LNCAP (cell line): ENCODE measurements at regions not wholly inside any gene's neighbourhood (a gene's known extent, or its start where the extent isn't known, plus 50 kb on each side); places are given as distances from the start of the nearest gene placed in this dataset.

Experiments
- CTCF ChIP-seq: fragments of 450-650 bp; IDR thresholded peaks from 2 replicates; pipeline ENCODE4 v1.5.1; 2017; ENCODE audit warnings: mild to moderate bottlenecking

DNA sequence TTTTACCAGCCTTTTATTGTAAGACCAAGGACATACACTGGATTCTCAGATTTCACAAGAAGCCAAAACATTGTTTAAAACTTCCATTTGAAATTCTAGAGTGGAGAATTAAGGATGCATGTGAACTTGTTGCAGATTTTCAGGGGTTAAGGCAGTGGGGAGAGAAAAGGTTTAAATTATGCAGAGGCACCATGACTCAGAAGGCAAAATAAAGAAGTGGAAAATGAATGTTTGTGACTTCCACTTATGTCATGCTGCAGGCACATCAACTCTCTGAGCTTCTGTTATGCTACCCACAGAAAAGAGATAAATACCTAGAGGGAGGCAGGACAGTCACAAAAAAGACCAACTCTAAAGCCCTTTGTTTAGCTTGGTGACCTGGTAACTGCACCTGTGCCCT, 84.4 kb upstream of the BET1 start:
- no peak for TF ChIP-seq CTCF

DNA sequence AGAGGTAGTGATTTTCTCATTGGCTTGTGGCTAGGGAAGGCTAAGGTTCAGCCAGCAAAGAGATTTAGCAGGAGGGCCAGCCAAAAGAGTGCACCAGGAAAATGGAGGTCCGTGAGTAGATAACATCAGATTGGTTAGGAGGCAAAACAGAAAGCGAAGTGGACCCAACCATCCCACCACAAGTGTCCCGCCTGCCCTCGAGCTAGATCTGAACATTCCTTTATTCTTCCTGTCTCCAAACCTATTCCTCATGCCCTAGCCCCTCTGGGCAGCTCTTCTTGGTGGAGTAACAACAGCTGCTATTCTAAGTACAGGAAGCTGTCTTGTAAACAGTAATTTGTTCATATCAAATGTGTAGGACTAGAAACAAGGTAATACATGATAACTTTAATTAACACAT, 85.7 kb upstream of the BET1 start:
- no peak for TF ChIP-seq CTCF

- no peak for TF ChIP-seq CTCF
Measured at GRCh38 chr7:94092980-94093379, 88.8 kb upstream of the BET1 start.

DNA sequence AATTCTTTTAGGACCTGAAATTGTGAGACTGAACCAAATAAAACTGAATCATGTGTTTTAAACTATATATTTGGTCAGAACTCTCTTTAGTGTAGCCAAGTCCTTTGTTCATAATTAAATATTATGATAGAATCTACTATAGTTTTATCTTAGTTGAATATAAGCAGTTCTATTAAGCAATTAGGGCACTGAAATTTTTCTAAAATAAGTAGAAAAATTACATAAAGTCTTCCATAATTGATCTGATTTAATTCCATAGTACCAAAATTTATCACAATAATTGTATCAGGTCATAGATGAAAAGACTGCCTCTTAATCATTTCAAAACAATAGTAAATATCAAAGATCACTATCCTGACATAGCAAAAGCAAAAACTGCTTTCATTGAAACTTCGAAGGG, 90.1 kb upstream of the BET1 start:
- TF ChIP-seq CTCF, result no peak

GRCh38 chr7:94095316-94096009, 91.3 kb upstream of the BET1 start:
- TF ChIP-seq CTCF, result no peak

GRCh38 chr7:94099679-94100078, 95.5 kb upstream of the BET1 start:
- no peak for TF ChIP-seq CTCF

DNA sequence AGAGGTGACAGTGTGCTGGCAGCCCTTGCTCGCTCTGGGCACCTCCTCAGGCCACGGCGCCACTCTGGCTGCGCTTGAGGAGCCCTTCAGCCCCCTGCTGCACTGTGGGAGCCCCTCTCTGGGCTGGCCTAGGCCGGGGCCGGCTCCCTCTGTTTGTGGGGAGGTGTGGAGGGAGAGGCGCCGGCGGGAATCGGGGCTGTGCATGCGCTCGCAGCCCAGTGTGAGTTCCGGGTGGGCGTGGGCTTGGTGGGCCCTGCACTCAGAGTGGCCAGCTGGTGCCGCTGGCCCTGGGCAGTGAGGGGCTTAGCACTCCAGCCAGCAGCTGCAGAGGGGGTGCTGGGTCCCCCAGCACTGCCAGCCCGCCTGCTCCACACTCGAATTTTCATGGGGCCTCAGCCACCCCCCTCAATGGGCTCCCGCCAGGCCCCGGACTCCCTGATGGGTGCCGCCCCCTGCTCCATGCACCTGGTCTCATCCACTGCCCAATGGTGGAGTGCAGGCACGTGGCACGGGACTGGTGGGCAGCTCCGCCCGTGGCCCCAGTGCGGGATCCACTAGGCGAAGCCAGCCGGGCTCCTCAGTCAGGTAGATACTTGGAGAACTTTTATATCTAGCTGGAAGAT, 96.7 kb upstream of the BET1 start:
- TF ChIP-seq CTCF, result no peak

DNA sequence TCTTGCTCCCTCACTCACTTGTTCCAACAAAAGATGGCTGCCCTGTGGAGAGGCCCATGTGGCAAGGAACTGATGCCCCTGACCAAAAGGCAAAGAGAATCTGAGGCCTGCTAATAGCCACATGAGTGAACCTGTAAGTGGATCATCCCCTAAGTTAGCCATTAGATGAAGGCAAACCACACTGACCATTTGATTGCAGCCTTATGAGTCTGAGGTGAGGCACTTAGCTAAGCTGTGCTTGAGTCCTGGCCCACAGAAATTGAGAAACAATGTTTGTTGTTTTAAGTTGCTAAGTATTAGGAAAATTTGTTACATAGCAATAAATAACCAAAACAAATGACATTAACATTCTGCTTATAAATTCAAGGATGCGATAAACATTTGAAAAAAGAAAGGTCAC, 100.1 kb upstream of the BET1 start:
- TF ChIP-seq CTCF, result no peak
